ENCODE measurements at regions not wholly inside any gene's neighbourhood (a gene's known extent, or its start where the extent isn't known, plus 50 kb on each side); places are given as distances from the start of the nearest gene placed in this dataset.

- no peaks in the 10 kb centered on the region for H3K79me1 ChIP-seq (ENCODE audit: low read depth, low read length)
- no peak overlapping the region for H3K9ac ChIP-seq (replicated peaks in 1 of 4; ENCODE audit: extremely low read depth in 1 of 4, low read depth in 3 of 4, low read length in 3 of 4)
- H2BK15ac ChIP-seq (ENCODE audit: low read length), result no peak overlapping the region
- no peak overlapping the region for H3K23ac ChIP-seq (ENCODE audit: insufficient read length)
- H2AFZ ChIP-seq (ENCODE audit: low read length), result no peak overlapping the region
- H2BK120ac ChIP-seq (replicated peaks; ENCODE audit: low read depth, low read length), result no peak overlapping the region
- H3K27me3 ChIP-seq (replicated peaks in 1 of 4; ENCODE audit: control insufficient read depth in 3 of 4, extremely low read depth in 1 of 4, insufficient read depth in 3 of 4, low read length in 3 of 4), result no peaks in the 10 kb centered on the region
- no peak overlapping the region for H3K18ac ChIP-seq (ENCODE audit: extremely low read depth, low read length)
- H3K9me3 ChIP-seq (ENCODE audit: insufficient read depth in 2 of 2, low read depth in 1 of 2, low read length in 1 of 2), result no peaks in the 10 kb centered on the region
- H4K5ac ChIP-seq (ENCODE audit: insufficient read length, low read depth, low read length), result no peak overlapping the region
- H2AK5ac ChIP-seq (ENCODE audit: low read depth, low read length), result no peak overlapping the region
- H2BK20ac ChIP-seq (ENCODE audit: low read length), result no peak overlapping the region
- no peak overlapping the region for H2BK12ac ChIP-seq (ENCODE audit: low read depth, low read length)
- H3K79me2 ChIP-seq (ENCODE audit: control insufficient read depth in 1 of 2, insufficient read depth in 2 of 2, low read length in 2 of 2), result no peaks in the 10 kb centered on the region
- FAIRE-seq (no peak), DNase-seq (ENCODE audit: low read depth in 1 of 2, low spot score in 2 of 2) (no peak)
- no peaks in the 10 kb centered on the region for H3K4me1 ChIP-seq (replicated peaks in 1 of 4; ENCODE audit: control insufficient read depth in 3 of 4, insufficient read depth in 4 of 4, low read length in 3 of 4)
- no peaks in the 10 kb centered on the region for H4K20me1 ChIP-seq (replicated peaks in 1 of 2; ENCODE audit: control insufficient read depth in 1 of 2, insufficient read depth in 2 of 2, low read length in 2 of 2)
- H3K27ac ChIP-seq (ENCODE audit: low read depth, low read length), result no peak overlapping the region
- H3K36me3 ChIP-seq (ENCODE audit: control insufficient read depth in 2 of 4, insufficient read depth in 4 of 4, low read length in 3 of 4), result no peaks in the 10 kb centered on the region
- ChIA-PET CTCF (ENCODE audit: partially characterized antibody) (no interaction called here), POLR2A (ENCODE audit: partially characterized antibody) (no interaction called here)
- H3K23me2 ChIP-seq (ENCODE audit: low read depth, low read length), result no peaks in the 10 kb centered on the region
- no peak for TF ChIP-seq BCL11A (IDR thresholded peaks at IDR 0.05; ENCODE audit: low read depth in 2 of 2, low read length in 2 of 2)
- TF ChIP-seq E2F6 (IDR thresholded peaks at IDR 0.05), result no peak
- TF ChIP-seq HDAC6 (IDR thresholded peaks at IDR 0.05; ENCODE audit: low read depth, low read length), result no peak
- no peak for TF ChIP-seq CHD2 (IDR thresholded peaks at IDR 0.05; ENCODE audit: low read length)
- TF ChIP-seq NANOG (IDR thresholded peaks at IDR 0.05; ENCODE audit: insufficient read depth, low read depth, low read length, poor library complexity, severe bottlenecking), result no peak
- no peak for TF ChIP-seq RNF2 (IDR thresholded peaks at IDR 0.05; ENCODE audit: borderline replicate concordance, low read depth, low read length, missing control alignments, poor library complexity, severe bottlenecking)
- no peak for TF ChIP-seq SP4 (IDR thresholded peaks at IDR 0.05; ENCODE audit: low read length)
- no peak for TF ChIP-seq EP300 (IDR thresholded peaks at IDR 0.05; ENCODE audit: borderline replicate concordance in 1 of 2, low read depth in 2 of 2, low read length in 2 of 2)
- TF ChIP-seq TEAD4 (IDR thresholded peaks at IDR 0.05; ENCODE audit: low read depth, low read length), result no peak
- no peak for TF ChIP-seq TAF7 (optimal IDR thresholded peaks at IDR 0.05; ENCODE audit: borderline replicate concordance, low read depth, low read length)
- no peak for TF ChIP-seq CBX8 (IDR thresholded peaks at IDR 0.05; ENCODE audit: borderline replicate concordance, low read depth, low read length)
- TF ChIP-seq TCF12 (IDR thresholded peaks at IDR 0.05; ENCODE audit: low read depth, low read length), result no peak
- H3K14ac ChIP-seq (ENCODE audit: insufficient read length), result no peak overlapping the region
- H3K4me2 ChIP-seq (ENCODE audit: insufficient read depth in 1 of 2, low read depth in 2 of 2, low read length in 2 of 2), result no peak overlapping the region
- H4K8ac ChIP-seq (ENCODE audit: extremely low read depth, insufficient read depth, low read length), result no peak overlapping the region
- H3K4ac ChIP-seq (replicated peaks; ENCODE audit: insufficient read length, low read depth, low read length), result no peak overlapping the region
- no peak overlapping the region for H4K91ac ChIP-seq (replicated peaks; ENCODE audit: insufficient read length, low read length)
- H3K4me3 ChIP-seq (ENCODE audit: extremely low read depth in 1 of 4, insufficient read depth in 2 of 4, low read depth in 3 of 4, low read length in 4 of 4), result no peak overlapping the region
- no peak overlapping the region for H3K56ac ChIP-seq (replicated peaks; ENCODE audit: insufficient read length, low read depth, low read length)
- no peak overlapping the region for H2BK5ac ChIP-seq (ENCODE audit: low read depth, low read length)
Measured at GRCh38 chr15:38733331-38733730, 168.7 kb upstream of the RASGRP1 start.
